ENCODE measurements at regions not wholly inside any gene's neighbourhood (a gene's known extent, or its start where the extent isn't known, plus 50 kb on each side); places are given as distances from the start of the nearest gene placed in this dataset.

DNA sequence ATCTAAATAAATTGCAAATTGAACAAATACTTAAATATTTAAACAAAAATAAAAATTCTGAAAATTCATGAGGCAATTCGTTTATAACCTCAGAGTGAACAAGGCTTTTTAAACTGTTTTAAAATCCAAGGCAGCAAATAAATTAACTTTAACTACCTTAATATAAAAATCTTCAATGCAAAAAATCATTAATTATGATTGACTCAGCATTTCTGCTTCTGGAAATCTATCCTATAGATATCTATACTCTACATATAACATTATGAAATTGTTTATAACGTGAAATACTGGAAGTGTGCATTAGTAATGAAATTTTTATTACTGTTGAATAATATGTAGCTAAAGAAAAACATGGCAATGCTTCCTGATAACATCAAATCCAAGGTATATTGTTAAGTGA lies 92.4 kb downstream of the ADAMTS1 start:
- H3K36me3 ChIP-seq = no peaks in the 10 kb centered on the region
- no peak for DNase-seq
- H3K4me1 ChIP-seq = no peaks in the 10 kb centered on the region
- H3K9me3 ChIP-seq = no peaks in the 10 kb centered on the region
- no peak overlapping the region for H3K27ac ChIP-seq
- H3K27me3 ChIP-seq (replicated peaks in 1 of 7) = no peaks in the 10 kb centered on the region
- intact Hi-C loops (cut with DNase I; ENCODE audit: low total_unique reads) = no loop called here
- 61 to 81% (median 65%) methylated on average over 2 of the region's 2 CpGs for WGBS, 5 donors
- TF ChIP-seq, protein P1, sequence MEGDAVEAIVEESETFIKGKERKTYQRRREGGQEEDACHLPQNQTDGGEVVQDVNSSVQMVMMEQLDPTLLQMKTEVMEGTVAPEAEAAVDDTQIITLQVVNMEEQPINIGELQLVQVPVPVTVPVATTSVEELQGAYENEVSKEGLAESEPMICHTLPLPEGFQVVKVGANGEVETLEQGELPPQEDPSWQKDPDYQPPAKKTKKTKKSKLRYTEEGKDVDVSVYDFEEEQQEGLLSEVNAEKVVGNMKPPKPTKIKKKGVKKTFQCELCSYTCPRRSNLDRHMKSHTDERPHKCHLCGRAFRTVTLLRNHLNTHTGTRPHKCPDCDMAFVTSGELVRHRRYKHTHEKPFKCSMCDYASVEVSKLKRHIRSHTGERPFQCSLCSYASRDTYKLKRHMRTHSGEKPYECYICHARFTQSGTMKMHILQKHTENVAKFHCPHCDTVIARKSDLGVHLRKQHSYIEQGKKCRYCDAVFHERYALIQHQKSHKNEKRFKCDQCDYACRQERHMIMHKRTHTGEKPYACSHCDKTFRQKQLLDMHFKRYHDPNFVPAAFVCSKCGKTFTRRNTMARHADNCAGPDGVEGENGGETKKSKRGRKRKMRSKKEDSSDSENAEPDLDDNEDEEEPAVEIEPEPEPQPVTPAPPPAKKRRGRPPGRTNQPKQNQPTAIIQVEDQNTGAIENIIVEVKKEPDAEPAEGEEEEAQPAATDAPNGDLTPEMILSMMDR (IDR thresholded peaks at IDR 0.05 in 8 of 11, conservative IDR thresholded peaks at IDR 0.05 in 3 of 11) = no peak
- TF ChIP-seq POLR2AphosphoS5 (IDR thresholded peaks at IDR 0.05) = no peak
- no peak overlapping the region for H3K4me3 ChIP-seq

GRCh38 chr21:26751305-26751704 lies 93.9 kb downstream of the ADAMTS1 start:
- no peak for DNase-seq
- no peaks in the 10 kb centered on the region for H3K27me3 ChIP-seq (replicated peaks in 1 of 7)
- no peak overlapping the region for H3K4me3 ChIP-seq
- TF ChIP-seq POLR2AphosphoS5 (IDR thresholded peaks at IDR 0.05) = no peak
- TF ChIP-seq POLR2A (IDR thresholded peaks at IDR 0.05) = no peak
- TF ChIP-seq, protein P1 (IDR thresholded peaks at IDR 0.05 in 8 of 11, conservative IDR thresholded peaks at IDR 0.05 in 3 of 11) = no peak
- no peaks in the 10 kb centered on the region for H3K9me3 ChIP-seq
- H3K36me3 ChIP-seq = no peaks in the 10 kb centered on the region
- H3K4me1 ChIP-seq = no peaks in the 10 kb centered on the region
- intact Hi-C loops (cut with DNase I; ENCODE audit: low total_unique reads) = no loop called here
- H3K27ac ChIP-seq = no peak overlapping the region
- 61 to 72% (median 68%) methylated on average over 4 of the region's 4 CpGs for WGBS, 5 donors

GRCh38 chr21:26748066-26748465 lies 97.1 kb downstream of the ADAMTS1 start:
- TF ChIP-seq POLR2A (IDR thresholded peaks at IDR 0.05) (no peak), POLR2AphosphoS5 (IDR thresholded peaks at IDR 0.05) (no peak)
- TF ChIP-seq, protein P1 (IDR thresholded peaks at IDR 0.05 in 8 of 11, conservative IDR thresholded peaks at IDR 0.05 in 3 of 11) = no peak
- Histone ChIP-seq H3K27ac (no peak overlapping the region), H3K4me3 (no peak overlapping the region), H3K36me3 (no peaks in the 10 kb centered on the region), H3K4me1 (no peaks in the 10 kb centered on the region), H3K9me3 (no peaks in the 10 kb centered on the region), H3K27me3 (replicated peaks in 1 of 7) (no peaks in the 10 kb centered on the region)
- no peak for DNase-seq
- intact Hi-C loops (cut with DNase I; ENCODE audit: low total_unique reads) = no loop called here
- WGBS, 5 donors = 65 to 86% (median 80%) methylated on average over 5 of the region's 5 CpGs

DNA sequence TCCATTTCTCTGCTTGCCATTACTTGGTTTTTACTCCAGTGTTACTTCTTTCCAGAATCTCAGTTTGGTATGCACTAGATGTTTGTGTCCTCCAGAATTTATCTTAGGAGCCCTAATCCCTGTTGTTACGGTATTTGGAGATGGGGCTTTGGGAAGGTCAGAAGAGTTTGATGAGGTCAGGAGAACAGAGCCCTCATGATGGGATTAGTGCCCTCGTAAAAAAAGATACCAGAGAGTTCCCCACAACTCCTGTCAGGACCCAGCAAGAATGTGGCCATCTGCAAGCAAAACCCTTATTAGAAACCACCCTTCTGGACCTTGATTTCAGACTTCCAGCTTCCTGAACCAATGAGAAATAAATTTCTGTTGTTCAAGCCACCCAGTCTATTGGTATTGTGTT lies 98.0 kb downstream of the ADAMTS1 start:
- H3K9me3 ChIP-seq = no peaks in the 10 kb centered on the region
- 59 to 86% (median 84%) methylated on average over 2 of the region's 2 CpGs for WGBS, 5 donors

More for the DNA sequence above, 98.0 kb downstream of the ADAMTS1 start:
- H3K27ac ChIP-seq = no peak overlapping the region
- DNase-seq = no peak
- intact Hi-C loops (cut with DNase I; ENCODE audit: low total_unique reads) = no loop called here
- no peak for TF ChIP-seq POLR2A (IDR thresholded peaks at IDR 0.05)
- TF ChIP-seq, protein P1 (IDR thresholded peaks at IDR 0.05 in 8 of 11, conservative IDR thresholded peaks at IDR 0.05 in 3 of 11) = no peak
- TF ChIP-seq POLR2AphosphoS5 (IDR thresholded peaks at IDR 0.05) = no peak
- H3K36me3 ChIP-seq = no peaks in the 10 kb centered on the region
- no peaks in the 10 kb centered on the region for H3K27me3 ChIP-seq (replicated peaks in 1 of 7)
- no peak overlapping the region for H3K4me3 ChIP-seq
- no peaks in the 10 kb centered on the region for H3K4me1 ChIP-seq

All from spleen (tissue), 11 donors.